RWPE2 (cell line): ENCODE measurements at regions not wholly inside any gene's neighbourhood (a gene's known extent, or its start where the extent isn't known, plus 50 kb on each side); places are given as distances from the start of the nearest gene placed in this dataset.
"Not testable (repeated sequence)": the region's sequence is repeated elsewhere in the genome, so short reads cannot be mapped to it uniquely, and the experiment has no call there.

ENCODE experiments used
- ATAC-seq: fragments of 200-7000 bp; cut with Tn5 transposase; 3 replicates; pipeline ENCODE4 v1.9.1; 2021; ENCODE audit warnings: low read depth
- DNase-seq: peaks from one replicate; pipeline ENCODE4 v3.0.0-alpha.2; 2020; ENCODE audit warnings: low spot score
- H3K27ac ChIP-seq: fragments of 450-650 bp; 2 replicates; pipeline ENCODE4 v1.5.1; 2017; ENCODE audit warnings: mild to moderate bottlenecking; ENCODE audit not compliant: poor library complexity, severe bottlenecking
- H3K27me3 ChIP-seq: fragments of 250-450 bp; sonication (Bioruptor Pico); 2 replicates; pipeline ENCODE4 v1.5.1; 2021; ENCODE audit warnings: mild to moderate bottlenecking, moderate library complexity; ENCODE audit not compliant: insufficient read depth, poor library complexity, severe bottlenecking
- H3K36me3 ChIP-seq: fragments of 250-450 bp; sonication (Bioruptor Pico); 2 replicates; pipeline ENCODE4 v1.5.1; 2020; ENCODE audit warnings: low read depth, mild to moderate bottlenecking, moderate library complexity
- H3K4me1 ChIP-seq: fragments of 250-450 bp; sonication (Bioruptor Pico); 2 replicates; pipeline ENCODE4 v1.5.1; 2021; ENCODE audit warnings: mild to moderate bottlenecking, moderate library complexity; ENCODE audit not compliant: insufficient read depth, poor library complexity, severe bottlenecking
- H3K4me3 ChIP-seq: fragments of 250-450 bp; sonication (Bioruptor Pico); 2 replicates; pipeline ENCODE4 v1.5.1; 2021; ENCODE audit warnings: mild to moderate bottlenecking, moderate library complexity; ENCODE audit not compliant: severe bottlenecking
- H3K9me3 ChIP-seq: fragments of 250-450 bp; sonication (Bioruptor Pico); 2 replicates; pipeline ENCODE4 v1.5.1; 2021; ENCODE audit warnings: mild to moderate bottlenecking, moderate library complexity; ENCODE audit not compliant: severe bottlenecking
- TF ChIP-seq, protein P1 (sequence below): fragments of 450-650 bp; IDR thresholded peaks from one replicate; pipeline ENCODE4 v1.5.1; 2017; ENCODE audit warnings: mild to moderate bottlenecking, moderate library complexity; ENCODE audit not compliant: poor library complexity, severe bottlenecking

DNA sequence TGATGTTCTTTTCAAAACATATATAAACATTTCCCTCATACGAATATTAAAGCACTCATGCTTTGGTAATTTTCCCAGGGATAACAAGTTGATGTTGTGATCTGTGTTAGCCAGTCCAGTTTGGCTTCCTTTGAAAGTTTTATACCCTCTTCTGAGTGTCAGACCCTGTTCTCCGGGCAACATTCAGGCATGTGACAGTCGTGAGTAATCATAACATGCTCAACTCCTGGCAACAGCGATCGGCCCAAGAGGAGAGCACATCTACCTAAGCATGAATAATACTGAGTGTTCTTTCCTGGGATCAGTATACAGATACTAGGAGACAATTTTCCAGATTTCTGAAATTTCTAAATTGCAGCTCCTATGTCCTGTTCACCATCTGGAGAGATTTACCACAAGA, 1086.4 kb downstream of the CDH8 start:
- ATAC-seq: no peak
- Histone ChIP-seq H3K4me3 (no peak overlapping the region), H3K27ac (no peak overlapping the region), H3K27me3 (no peaks in the 10 kb centered on the region), H3K4me1 (no peaks in the 10 kb centered on the region), H3K36me3 (no peaks in the 10 kb centered on the region), H3K9me3 (no peaks in the 10 kb centered on the region)
- DNase-seq: no peak
- TF ChIP-seq, protein P1, sequence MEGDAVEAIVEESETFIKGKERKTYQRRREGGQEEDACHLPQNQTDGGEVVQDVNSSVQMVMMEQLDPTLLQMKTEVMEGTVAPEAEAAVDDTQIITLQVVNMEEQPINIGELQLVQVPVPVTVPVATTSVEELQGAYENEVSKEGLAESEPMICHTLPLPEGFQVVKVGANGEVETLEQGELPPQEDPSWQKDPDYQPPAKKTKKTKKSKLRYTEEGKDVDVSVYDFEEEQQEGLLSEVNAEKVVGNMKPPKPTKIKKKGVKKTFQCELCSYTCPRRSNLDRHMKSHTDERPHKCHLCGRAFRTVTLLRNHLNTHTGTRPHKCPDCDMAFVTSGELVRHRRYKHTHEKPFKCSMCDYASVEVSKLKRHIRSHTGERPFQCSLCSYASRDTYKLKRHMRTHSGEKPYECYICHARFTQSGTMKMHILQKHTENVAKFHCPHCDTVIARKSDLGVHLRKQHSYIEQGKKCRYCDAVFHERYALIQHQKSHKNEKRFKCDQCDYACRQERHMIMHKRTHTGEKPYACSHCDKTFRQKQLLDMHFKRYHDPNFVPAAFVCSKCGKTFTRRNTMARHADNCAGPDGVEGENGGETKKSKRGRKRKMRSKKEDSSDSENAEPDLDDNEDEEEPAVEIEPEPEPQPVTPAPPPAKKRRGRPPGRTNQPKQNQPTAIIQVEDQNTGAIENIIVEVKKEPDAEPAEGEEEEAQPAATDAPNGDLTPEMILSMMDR: no peak

DNA sequence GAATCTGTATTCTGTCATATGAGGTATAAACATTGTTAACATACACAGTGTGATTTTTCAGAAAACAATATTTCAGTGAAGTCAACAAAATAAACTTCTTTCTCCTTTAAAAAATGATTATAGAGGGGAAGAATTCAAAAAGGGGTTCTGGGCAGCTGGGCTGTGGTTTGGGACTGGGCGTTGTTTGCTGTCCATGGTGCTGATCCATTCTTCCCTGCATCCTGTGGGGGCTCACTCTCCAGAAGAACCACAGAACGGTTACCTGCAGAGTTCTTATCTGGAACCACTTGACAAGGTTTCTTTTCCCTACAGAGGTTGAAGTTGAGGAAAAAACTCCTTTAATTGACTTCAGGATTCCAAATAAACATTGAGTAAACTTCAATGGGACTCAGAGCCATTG, 1091.0 kb downstream of the CDH8 start:
- ATAC-seq (no peak), DNase-seq (no peak)
- Histone ChIP-seq H3K4me3 (no peak overlapping the region), H3K4me1 (no peaks in the 10 kb centered on the region), H3K27ac (no peak overlapping the region), H3K36me3 (no peaks in the 10 kb centered on the region), H3K9me3 (no peaks in the 10 kb centered on the region), H3K27me3 (no peaks in the 10 kb centered on the region)
- TF ChIP-seq, protein P1: no peak

DNA sequence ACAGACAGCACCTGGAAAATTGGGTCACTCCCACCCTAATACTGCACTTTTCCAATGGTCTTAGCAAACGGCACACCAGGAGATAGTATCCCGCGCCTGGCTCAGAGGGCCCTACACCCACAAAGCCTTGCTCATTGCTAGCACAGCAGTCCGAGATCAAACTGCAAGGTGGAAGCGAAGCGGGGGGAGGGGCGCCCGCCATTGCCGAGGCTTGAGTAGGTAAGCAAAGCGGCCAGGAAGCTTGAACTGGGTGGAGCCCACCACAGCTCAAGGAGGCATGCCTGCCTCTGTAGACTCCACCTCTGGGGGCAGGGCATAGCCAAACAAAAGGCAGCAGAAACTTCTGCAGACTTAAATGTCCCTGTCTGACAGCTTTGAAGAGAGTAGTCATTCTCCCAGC, 1100.0 kb downstream of the CDH8 start:
- not testable (repeated sequence) for H3K27ac ChIP-seq, H3K27me3 ChIP-seq, H3K36me3 ChIP-seq, H3K9me3 ChIP-seq, H3K4me3 ChIP-seq, ATAC-seq, H3K4me1 ChIP-seq, DNase-seq

DNA sequence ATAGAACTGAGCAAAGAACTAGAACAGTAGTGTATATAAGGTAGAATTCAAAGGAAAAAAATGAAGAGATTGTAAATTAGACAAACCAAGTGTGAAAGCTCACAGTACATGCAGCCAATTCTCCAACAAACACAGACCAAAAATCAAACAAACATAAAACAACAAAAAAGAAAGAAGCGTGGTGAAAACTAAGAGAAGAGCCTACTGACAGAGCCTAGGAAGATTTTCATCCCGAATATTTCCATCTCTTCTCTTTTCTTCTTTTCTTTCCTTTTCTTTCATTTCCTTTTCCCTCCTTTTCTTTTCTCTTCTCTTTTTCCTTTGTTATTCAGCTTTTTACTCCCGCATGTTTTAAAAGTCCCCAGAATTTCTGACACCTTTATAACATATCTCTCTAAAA, 1103.6 kb downstream of the CDH8 start:
- no peaks in the 10 kb centered on the region for H3K4me1 ChIP-seq
- TF ChIP-seq, protein P1: no peak
- H3K9me3 ChIP-seq: no peaks in the 10 kb centered on the region
- no peak overlapping the region for H3K27ac ChIP-seq
- no peak for DNase-seq
- H3K4me3 ChIP-seq: no peak overlapping the region
- H3K36me3 ChIP-seq: no peaks in the 10 kb centered on the region
- H3K27me3 ChIP-seq: no peaks in the 10 kb centered on the region
- ATAC-seq: no peak

DNA sequence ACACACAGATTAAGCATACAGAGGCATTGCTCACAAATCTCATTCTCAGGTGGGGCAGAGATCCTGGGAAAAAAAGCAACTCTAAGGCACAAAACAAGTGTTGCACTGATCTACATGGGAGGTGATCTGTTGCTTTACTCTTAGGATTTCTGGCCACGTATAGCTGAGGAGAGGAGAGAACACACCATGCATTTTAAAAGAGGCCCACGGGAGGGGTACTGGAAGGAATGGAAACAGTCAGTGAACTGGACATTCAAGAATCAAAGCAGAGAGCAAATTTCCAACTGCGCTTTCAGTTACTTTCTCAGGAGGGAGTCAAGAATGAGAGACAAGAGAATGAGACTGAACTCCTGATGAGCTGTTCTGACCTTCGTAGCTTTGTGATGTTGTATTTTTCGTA, 1105.9 kb downstream of the CDH8 start:
- TF ChIP-seq, protein P1: no peak
- ATAC-seq (no peak), DNase-seq (no peak)
- H3K4me1 ChIP-seq: no peaks in the 10 kb centered on the region
- H3K36me3 ChIP-seq: no peaks in the 10 kb centered on the region
- H3K27ac ChIP-seq: no peak overlapping the region
- no peaks in the 10 kb centered on the region for H3K9me3 ChIP-seq
- no peak overlapping the region for H3K4me3 ChIP-seq
- H3K27me3 ChIP-seq: peaks cover 2% of the 10 kb centered on the region
